SK-N-SH treated with all-trans-retinoic acid at 6 μM for 48 hours (cell line): ENCODE measurements at regions not wholly inside any gene's neighbourhood (a gene's known extent, or its start where the extent isn't known, plus 50 kb on each side); places are given as distances from the start of the nearest gene placed in this dataset.

Source experiments
- ATAC-seq: fragments of 200-7000 bp; cut with Tn5 transposase; 3 replicates; pipeline ENCODE4 v1.9.1; 2020; ENCODE audit warnings: mild to moderate bottlenecking, moderate library complexity
- ARNTL ChIP-seq: fragments of 450-650 bp; formaldehyde crosslinking; IDR thresholded peaks from 2 replicates; pipeline ENCODE4 v1.5.0; 2020; ENCODE audit warnings: low read depth, mild to moderate bottlenecking, moderate library complexity, borderline replicate concordance
- CSDC2 ChIP-seq: fragments of 250-450 bp; sonication (Bioruptor Pico); IDR thresholded peaks from 2 replicates; pipeline ENCODE4 v1.5.0; 2020; ENCODE audit warnings: mild to moderate bottlenecking, moderate library complexity
- ESRRG ChIP-seq: fragments of 250-450 bp; sonication (Bioruptor Pico); IDR thresholded peaks from 2 replicates; pipeline ENCODE4 v1.6.1; 2021; ENCODE audit warnings: mild to moderate bottlenecking
- GLIS3 ChIP-seq: fragments of 250-450 bp; sonication (Bioruptor Pico); IDR thresholded peaks from 2 replicates; pipeline ENCODE4 v1.5.0; 2020; ENCODE audit warnings: mild to moderate bottlenecking, moderate library complexity
- ISL1 ChIP-seq: fragments of 250-450 bp; sonication (Bioruptor Pico); IDR thresholded peaks from 2 replicates; pipeline ENCODE4 v2.1.2; 2022; ENCODE audit warnings: mild to moderate bottlenecking, moderate library complexity
- OSR1 ChIP-seq: fragments of 250-450 bp; sonication (Bioruptor Pico); IDR thresholded peaks from 2 replicates; pipeline ENCODE4 v1.8.0; 2022; ENCODE audit warnings: moderate library complexity, mild to moderate bottlenecking, inconsistent platforms
- PATZ1 ChIP-seq: fragments of 250-450 bp; sonication (Bioruptor Pico); IDR thresholded peaks from 2 replicates; pipeline ENCODE4 v1.8.0; 2020; ENCODE audit warnings: mild to moderate bottlenecking, moderate library complexity, borderline replicate concordance
- POU6F1 ChIP-seq: fragments of 250-450 bp; sonication (Bioruptor Pico); IDR thresholded peaks from 2 replicates; pipeline ENCODE4 v1.8.0; 2021; ENCODE audit warnings: low read depth, mild to moderate bottlenecking, moderate library complexity, borderline replicate concordance
- PPARA ChIP-seq: fragments of 250-450 bp; sonication (Bioruptor Pico); IDR thresholded peaks from 2 replicates; pipeline ENCODE4 v1.5.0; 2020; ENCODE audit warnings: mild to moderate bottlenecking, borderline replicate concordance
- RARB ChIP-seq: fragments of 250-450 bp; sonication (Bioruptor Pico); IDR thresholded peaks from 2 replicates; pipeline ENCODE4 v1.8.0; 2021; ENCODE audit warnings: mild to moderate bottlenecking, moderate library complexity
- SNAI2 ChIP-seq: fragments of 250-450 bp; sonication (Bioruptor Pico); IDR thresholded peaks from 2 replicates; pipeline ENCODE4 v1.5.0; 2020; ENCODE audit warnings: mild to moderate bottlenecking, moderate library complexity
- TCF4 ChIP-seq: fragments of 250-450 bp; sonication (Bioruptor Pico); IDR thresholded peaks from 2 replicates; pipeline ENCODE4 v1.8.0; 2021; ENCODE audit warnings: mild to moderate bottlenecking, moderate library complexity, borderline replicate concordance
- TOX ChIP-seq: fragments of 250-450 bp; sonication (Bioruptor Pico); IDR thresholded peaks from 2 replicates; pipeline ENCODE4 v1.8.0; 2021; ENCODE audit warnings: mild to moderate bottlenecking, moderate library complexity, borderline replicate concordance
- ZC3H10 ChIP-seq: fragments of 250-450 bp; sonication (Bioruptor Pico); IDR thresholded peaks from 2 replicates; pipeline ENCODE4 v1.5.1; 2021; ENCODE audit warnings: mild to moderate bottlenecking, moderate library complexity
- ZFP3 ChIP-seq: fragments of 250-450 bp; sonication (Bioruptor Pico); IDR thresholded peaks from 2 replicates; pipeline ENCODE4 v1.5.0; 2020; ENCODE audit warnings: mild to moderate bottlenecking, moderate library complexity
- ZFP30 ChIP-seq: fragments of 450-650 bp; formaldehyde crosslinking; IDR thresholded peaks from 2 replicates; pipeline ENCODE4 v1.5.0; 2022; ENCODE audit warnings: mild to moderate bottlenecking, moderate library complexity
- ZNF565 ChIP-seq: fragments of 450-650 bp; formaldehyde crosslinking; conservative IDR thresholded peaks from 2 replicates; pipeline ENCODE4 v1.5.0; 2020; ENCODE audit warnings: low read depth, mild to moderate bottlenecking, moderate library complexity
- ZNF70 ChIP-seq: fragments of 450-650 bp; formaldehyde crosslinking; IDR thresholded peaks from 2 replicates; pipeline ENCODE4 v1.5.0; 2020; ENCODE audit warnings: mild to moderate bottlenecking, moderate library complexity
- ZNF8 ChIP-seq: fragments of 450-650 bp; formaldehyde crosslinking; IDR thresholded peaks from 2 replicates; pipeline ENCODE4 v1.5.0; 2020; ENCODE audit warnings: mild to moderate bottlenecking, moderate library complexity
- TF ChIP-seq, protein P1 (sequence below): fragments of 250-450 bp; sonication (Bioruptor Pico); IDR thresholded peaks from 2 replicates; pipeline ENCODE4 v1.5.1; 2020; ENCODE audit warnings: low read depth, mild to moderate bottlenecking, moderate library complexity
- TF ChIP-seq, protein P2 (sequence below): fragments of 250-450 bp; sonication (Bioruptor Pico); IDR thresholded peaks from 2 replicates; pipeline ENCODE4 v1.5.0; 2020; ENCODE audit warnings: mild to moderate bottlenecking, moderate library complexity
- TF ChIP-seq, protein P3 (sequence below): fragments of 250-450 bp; sonication (Bioruptor Pico); IDR thresholded peaks from 2 replicates; pipeline ENCODE4 v1.5.1; 2021; ENCODE audit warnings: mild to moderate bottlenecking, moderate library complexity

DNA sequence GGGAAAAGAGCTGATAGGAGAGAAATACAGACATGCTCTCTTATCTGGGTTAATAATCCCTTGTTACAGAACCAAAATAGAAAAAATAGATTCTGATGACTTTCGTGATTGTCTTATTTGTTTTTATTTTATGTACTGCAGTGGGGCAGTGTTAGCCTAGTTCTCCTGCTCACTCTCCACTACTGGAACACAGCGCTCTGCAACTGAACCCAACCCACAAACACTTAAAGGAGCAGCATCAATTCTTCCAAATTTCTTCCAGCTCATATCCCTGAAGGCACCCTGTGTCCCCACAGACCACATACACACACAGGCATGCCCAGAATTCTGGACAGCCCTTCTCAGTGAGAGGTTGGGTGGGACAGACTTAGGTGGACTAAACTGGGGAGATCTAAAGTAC lies 160.6 kb downstream of the SS18 start (continued):
- TF ChIP-seq PPARA: no peak
- TF ChIP-seq ZNF70 (CRISPR knock-in tag): no peak
- TF ChIP-seq PATZ1 (CRISPR knock-in tag): no peak
- TF ChIP-seq ZNF8: no peak
- TF ChIP-seq ESRRG (CRISPR knock-in tag): no peak
- no peak for TF ChIP-seq ZFP30

DNA sequence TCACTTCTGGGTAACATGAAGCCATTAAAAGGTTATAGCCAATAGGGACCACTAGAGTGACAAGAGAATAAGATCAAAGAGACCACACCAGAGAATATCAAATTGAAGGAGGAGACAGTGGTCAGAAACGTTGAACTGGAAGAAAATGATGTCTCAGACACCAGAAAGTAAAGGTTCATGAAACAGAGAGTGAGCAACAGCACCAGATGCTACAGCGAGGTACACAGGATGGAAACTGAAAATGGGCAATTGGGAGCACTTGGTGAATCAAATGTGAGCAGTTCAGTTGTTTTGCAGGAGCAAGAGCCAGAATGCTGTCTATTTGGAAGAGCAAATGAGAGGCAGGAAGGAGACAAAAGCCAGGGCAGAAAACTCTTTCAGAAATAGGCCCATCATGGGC lies 162.6 kb downstream of the SS18 start:
- ATAC-seq: no peak
- TF ChIP-seq ZNF8: no peak
- TF ChIP-seq POU6F1 (CRISPR knock-in tag): no peak
- no peak for TF ChIP-seq ZNF70 (CRISPR knock-in tag)
- TF ChIP-seq, protein P1, sequence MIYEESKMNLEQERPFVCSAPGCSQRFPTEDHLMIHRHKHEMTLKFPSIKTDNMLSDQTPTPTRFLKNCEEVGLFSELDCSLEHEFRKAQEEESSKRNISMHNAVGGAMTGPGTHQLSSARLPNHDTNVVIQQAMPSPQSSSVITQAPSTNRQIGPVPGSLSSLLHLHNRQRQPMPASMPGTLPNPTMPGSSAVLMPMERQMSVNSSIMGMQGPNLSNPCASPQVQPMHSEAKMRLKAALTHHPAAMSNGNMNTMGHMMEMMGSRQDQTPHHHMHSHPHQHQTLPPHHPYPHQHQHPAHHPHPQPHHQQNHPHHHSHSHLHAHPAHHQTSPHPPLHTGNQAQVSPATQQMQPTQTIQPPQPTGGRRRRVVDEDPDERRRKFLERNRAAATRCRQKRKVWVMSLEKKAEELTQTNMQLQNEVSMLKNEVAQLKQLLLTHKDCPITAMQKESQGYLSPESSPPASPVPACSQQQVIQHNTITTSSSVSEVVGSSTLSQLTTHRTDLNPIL (CRISPR knock-in tag): no peak
- no peak for TF ChIP-seq SNAI2 (CRISPR knock-in tag)
- TF ChIP-seq, protein P2, sequence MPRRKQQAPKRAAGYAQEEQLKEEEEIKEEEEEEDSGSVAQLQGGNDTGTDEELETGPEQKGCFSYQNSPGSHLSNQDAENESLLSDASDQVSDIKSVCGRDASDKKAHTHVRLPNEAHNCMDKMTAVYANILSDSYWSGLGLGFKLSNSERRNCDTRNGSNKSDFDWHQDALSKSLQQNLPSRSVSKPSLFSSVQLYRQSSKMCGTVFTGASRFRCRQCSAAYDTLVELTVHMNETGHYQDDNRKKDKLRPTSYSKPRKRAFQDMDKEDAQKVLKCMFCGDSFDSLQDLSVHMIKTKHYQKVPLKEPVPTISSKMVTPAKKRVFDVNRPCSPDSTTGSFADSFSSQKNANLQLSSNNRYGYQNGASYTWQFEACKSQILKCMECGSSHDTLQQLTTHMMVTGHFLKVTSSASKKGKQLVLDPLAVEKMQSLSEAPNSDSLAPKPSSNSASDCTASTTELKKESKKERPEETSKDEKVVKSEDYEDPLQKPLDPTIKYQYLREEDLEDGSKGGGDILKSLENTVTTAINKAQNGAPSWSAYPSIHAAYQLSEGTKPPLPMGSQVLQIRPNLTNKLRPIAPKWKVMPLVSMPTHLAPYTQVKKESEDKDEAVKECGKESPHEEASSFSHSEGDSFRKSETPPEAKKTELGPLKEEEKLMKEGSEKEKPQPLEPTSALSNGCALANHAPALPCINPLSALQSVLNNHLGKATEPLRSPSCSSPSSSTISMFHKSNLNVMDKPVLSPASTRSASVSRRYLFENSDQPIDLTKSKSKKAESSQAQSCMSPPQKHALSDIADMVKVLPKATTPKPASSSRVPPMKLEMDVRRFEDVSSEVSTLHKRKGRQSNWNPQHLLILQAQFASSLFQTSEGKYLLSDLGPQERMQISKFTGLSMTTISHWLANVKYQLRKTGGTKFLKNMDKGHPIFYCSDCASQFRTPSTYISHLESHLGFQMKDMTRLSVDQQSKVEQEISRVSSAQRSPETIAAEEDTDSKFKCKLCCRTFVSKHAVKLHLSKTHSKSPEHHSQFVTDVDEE: no peak
- TF ChIP-seq, protein P3, sequence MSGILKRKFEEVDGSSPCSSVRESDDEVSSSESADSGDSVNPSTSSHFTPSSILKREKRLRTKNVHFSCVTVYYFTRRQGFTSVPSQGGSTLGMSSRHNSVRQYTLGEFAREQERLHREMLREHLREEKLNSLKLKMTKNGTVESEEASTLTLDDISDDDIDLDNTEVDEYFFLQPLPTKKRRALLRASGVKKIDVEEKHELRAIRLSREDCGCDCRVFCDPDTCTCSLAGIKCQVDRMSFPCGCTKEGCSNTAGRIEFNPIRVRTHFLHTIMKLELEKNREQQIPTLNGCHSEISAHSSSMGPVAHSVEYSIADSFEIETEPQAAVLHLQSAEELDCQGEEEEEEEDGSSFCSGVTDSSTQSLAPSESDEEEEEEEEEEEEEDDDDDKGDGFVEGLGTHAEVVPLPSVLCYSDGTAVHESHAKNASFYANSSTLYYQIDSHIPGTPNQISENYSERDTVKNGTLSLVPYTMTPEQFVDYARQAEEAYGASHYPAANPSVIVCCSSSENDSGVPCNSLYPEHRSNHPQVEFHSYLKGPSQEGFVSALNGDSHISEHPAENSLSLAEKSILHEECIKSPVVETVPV (CRISPR knock-in tag): no peak
- TF ChIP-seq GLIS3: no peak
- no peak for TF ChIP-seq RARB (CRISPR knock-in tag)
- no peak for TF ChIP-seq ZC3H10
- no peak for TF ChIP-seq ISL1
- TF ChIP-seq ZFP3 (CRISPR knock-in tag): no peak
- TF ChIP-seq TCF4 (CRISPR knock-in tag): no peak
- TF ChIP-seq PPARA: no peak
- TF ChIP-seq ZFP30: no peak
- no peak for TF ChIP-seq OSR1 (CRISPR knock-in tag)
- TF ChIP-seq ARNTL: no peak
- TF ChIP-seq CSDC2: no peak

DNA sequence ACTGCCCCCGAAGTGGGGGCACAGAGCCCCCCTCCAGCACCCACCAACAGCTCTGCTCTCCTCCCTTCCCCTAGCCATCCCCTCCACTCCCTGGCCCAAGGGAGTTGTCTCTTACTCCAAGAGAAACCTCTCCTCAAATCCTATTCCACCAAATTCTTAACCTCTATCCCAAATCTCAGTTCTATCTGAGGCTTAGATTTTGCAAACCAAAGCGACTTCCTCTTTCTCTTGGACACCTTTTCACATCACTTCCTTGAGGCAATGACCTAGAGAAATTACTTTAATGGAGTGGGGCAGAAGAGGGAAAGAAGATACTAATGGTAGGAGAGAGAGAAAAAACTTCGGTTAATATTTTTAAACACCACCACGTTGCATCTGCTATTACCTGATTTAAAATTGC lies 167.2 kb downstream of the SS18 start:
- no peak for TF ChIP-seq TOX (CRISPR knock-in tag)
- TF ChIP-seq ZNF70 (CRISPR knock-in tag): no peak
- no peak for ATAC-seq

DNA sequence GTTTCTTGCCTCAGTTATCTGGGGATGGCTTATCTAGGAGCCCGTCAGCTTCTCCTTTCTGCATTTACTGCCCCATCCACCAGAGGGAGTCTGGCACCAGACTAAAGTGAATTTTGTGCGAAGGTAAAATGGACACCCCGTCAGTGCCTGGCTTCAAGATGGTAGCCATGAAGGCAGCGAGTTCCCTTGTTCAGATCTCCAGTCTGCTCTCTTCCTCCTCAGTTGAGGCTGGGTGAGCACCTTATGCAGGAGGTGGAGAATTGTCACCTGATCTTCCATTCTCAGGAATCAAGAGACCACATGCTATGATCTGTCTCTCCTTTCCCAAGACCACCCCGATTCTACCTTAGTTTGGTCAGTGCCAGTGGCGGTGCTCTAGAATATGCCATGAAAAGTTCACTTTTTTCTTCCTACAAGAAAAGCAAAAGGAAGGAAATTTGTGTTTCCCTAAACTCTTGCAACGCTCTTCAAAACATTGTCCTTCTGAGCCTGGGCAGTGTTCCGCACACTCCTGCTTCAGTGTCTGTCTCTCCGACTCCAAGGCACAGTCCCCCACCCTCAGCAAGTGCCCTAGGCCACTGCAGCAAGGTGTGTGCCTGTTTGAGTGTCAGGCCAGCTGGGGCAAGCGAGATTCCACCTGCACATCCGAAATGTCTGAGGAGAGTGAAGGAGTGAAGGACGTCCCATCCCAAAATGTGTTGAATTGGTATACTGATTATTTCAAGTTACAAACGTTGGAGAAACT lies 168.6 kb downstream of the SS18 start:
- ATAC-seq: peak; percentile 61; the same call in 1 of the 3 replicates
- no peak for TF ChIP-seq OSR1 (CRISPR knock-in tag)
- no peak for TF ChIP-seq RARB (CRISPR knock-in tag)
- TF ChIP-seq GLIS3: no peak
- TF ChIP-seq ZNF565 (CRISPR knock-in tag): no peak
- TF ChIP-seq TOX (CRISPR knock-in tag): no peak
- TF ChIP-seq, protein P2: no peak
- TF ChIP-seq PATZ1 (CRISPR knock-in tag): no peak
- TF ChIP-seq ZFP30: no peak
